ENCODE measurements at regions not wholly inside any gene's neighbourhood (a gene's known extent, or its start where the extent isn't known, plus 50 kb on each side); places are given as distances from the start of the nearest gene placed in this dataset.

DNA sequence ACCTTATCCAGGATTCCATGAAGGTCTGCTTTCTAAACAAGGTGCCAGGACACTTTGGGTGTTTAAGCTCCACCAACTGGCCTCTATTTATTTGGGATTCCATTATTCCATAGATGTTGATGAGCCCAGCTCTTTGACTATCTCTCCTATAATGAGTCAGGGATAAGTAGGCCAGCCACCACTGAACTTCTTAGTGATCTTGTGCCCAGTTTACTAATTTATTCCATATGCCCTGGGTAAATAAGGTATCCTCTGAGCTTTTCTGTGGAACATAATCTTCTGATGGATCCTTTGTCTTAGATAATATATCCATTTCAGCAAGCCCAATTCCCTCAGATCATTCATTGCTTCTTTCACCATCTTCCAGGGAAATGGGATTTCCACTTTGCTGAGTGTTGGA lies 535.0 kb downstream of the FOXG1 start:
- no peak for DNase-seq

DNA sequence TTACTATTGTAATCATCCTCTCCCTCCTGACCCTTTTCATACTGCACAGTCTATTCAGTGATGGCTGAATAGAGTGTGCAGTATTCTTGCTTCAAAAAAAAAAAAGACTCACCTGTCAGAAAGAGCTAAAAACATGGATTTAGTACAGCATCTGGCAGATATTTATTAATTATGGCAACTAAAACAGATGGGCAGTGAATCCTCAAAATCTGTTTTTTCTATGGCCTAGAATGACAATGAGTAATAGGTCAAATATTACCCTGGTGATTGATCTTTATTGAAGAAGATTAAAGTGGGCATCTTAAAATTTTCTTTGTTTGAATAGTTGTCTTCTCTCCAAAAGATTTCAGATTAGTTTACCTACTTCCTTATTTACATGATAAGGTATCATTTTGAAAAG lies 543.6 kb downstream of the FOXG1 start:
- no peak for DNase-seq

DNA sequence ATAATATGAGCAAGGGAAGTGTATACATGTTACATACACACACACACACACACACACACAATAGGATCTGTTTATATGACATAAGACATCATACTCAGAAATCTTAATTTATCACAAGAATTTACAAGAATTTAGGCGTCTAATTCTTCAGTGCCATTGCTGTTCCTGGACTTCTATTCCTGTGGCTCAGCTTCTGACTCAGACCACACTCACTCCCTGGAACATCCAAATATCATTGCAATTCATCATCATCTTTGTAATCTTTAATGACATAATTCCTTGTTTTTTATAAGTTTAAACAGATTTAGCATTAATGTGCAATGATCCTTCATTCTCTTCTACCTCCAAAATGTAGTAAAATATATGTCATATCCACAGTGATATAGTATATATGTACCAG lies 544.2 kb downstream of the FOXG1 start:
- DNase-seq, result no peak

- DNase-seq, result no peak
These were observed 545.4 kb downstream of the FOXG1 start for GRCh38 chr14:29311983-29312382.

DNA sequence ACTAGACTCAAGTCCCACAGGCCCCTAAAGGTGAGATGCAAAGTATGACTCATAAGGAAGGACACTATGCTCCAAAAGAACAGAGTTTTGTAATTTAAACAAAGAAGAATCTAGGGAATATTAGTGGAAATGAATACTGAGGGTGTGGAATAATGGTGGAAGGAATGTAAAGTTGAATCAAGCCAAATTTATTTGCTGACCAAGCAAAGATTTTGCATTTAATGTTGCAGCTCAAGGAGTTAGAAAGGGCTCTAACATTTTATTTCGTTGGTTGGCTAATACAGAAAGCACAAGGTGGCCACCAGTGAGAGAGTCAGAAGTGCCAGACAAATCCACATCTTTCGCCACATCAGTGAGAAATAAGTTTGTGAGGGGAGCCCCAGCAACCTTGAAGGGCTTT lies 550.3 kb downstream of the FOXG1 start:
- DNase-seq, result no peak

DNA sequence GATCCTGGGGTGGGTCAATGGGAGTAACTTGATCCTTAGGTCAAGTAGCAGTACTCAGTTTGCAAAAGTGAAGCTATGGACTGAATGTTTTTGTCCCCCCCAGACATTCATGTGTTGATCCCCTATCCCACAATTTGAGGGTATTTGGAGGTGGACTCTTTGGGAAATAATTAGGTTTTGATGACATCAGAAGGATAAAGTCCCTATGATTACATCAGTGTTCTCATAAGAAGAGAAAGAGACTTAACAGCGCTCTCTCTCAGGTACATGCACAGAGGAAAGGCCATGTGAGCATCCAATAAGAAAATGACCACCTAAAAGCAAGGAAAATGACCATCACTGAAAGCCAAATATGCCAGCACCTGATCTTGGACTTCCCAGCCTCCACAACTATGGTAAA lies 550.8 kb downstream of the FOXG1 start:
- no peak for DNase-seq

DNA sequence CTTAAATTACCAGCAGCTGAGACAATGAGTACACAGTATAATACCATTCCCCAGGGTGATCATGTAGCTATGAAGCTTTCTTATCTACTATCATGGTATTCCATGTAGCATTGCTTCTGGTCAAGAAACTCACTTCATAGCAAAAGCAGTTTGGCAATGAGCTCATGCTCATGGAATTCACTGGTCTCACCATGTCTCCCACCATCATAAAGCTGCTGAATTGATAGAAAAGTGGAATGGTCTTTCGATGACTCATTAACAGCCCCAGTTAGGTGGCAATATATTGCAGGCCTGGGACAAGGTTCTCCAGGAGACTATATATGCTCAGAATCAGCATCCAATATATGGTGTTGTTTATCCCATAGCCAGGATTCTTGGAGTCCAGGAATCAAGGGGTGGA lies 553.7 kb downstream of the FOXG1 start:
- no peak for DNase-seq

- DNase-seq, result no peak
These were observed 555.1 kb downstream of the FOXG1 start for GRCh38 chr14:29321646-29322045.

GRCh38 chr14:29339494-29340172 lies 573.0 kb downstream of the FOXG1 start:
- DNase-seq, result no peak

GRCh38 chr14:29348504-29348903 lies 579.1 kb downstream of the PRKD1 start:
- DNase-seq, result no peak

GRCh38 chr14:29350496-29350895 lies 577.2 kb downstream of the PRKD1 start:
- no peak for DNase-seq

DNA sequence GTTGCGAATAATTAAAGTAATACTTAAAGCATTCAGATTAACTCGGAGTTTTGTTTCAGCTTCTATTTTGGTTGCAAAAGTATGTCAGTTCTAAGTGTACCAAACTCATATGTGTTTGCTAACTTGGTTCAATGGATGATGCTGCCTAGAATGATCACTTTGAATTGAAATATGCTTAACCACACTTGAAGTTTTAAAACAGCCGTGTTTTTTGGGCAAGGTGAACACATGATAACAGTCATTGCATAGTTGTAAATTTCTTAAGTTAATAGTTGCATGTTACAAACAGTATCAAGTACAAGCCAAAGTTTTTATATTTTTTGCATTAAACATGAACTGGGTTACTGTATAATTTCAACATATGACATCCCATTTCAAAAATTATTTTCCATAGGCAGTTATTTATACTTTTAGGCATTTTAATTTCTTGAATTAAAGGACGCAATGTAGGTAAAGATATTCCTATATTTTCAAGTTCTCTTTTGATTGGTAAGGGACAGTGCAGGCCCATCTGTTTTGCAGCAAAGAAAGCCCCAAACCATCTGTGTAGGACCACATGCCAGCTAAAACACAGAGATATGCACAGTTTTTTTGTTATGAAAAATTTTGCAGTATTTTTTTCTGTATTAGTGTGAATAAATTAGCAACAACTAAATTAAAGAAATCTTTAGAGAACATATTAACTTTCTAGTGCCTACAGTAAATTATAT lies 575.5 kb downstream of the PRKD1 start:
- no peak for DNase-seq

GRCh38 chr14:29352706-29353080 lies 575.0 kb downstream of the PRKD1 start:
- no peak for DNase-seq

DNA sequence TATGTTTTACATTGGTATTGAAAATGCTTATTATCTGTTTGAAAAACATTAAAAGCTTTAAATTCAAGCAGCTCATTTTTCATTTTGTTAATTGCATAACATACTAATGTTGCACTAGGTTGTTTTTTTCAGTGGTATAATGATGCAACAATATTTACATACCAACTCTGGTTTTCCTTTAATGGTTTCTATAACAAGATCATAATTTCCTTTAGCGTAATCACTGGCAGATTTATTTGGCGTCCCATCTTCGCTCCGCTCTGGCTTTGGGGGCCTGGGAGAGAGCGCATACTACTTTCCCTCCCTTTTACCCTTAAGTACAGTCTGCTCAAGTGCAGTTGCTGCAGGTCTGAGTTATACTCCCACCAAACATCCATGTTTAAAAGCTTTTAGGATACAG lies 574.1 kb downstream of the PRKD1 start:
- no peak for DNase-seq

DNA sequence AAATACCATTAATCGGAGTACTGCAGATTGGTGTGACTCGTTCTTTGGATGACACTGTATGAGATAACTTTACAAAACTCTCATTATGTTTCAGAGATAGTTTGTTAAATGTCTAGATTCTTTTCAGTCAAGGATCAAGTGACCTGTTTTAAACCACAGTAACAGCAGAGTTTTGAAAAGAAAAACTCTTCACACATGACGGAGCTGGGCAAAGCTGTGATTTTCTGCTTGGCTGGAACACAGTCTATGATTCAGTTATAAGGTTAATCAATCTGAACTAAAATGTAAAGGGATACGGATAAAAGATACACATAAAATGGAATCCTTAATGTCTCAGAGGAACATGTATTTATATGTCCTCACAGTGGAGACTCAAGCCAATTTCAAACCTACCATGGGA lies 573.2 kb downstream of the PRKD1 start:
- DNase-seq, result peak; percentile 55

DNA sequence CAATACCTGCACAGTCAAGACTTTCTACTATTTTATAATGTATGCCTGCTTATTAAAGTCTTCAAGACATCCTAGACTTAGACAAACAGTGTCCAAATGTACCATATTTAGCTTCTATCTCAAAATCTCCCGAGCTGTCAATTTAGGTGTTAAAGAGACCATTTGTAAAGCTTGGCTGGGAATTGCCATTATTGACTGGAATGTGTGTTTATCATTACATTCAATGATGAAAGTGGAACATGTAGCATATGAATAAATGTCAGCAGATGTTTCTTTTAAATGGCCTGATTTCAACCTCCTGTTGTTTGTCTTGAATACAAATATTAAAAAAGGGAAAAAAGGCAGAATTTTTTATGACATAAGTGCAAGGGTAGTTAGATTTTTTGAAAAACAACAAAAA lies 572.3 kb downstream of the PRKD1 start:
- DNase-seq, result no peak

- no peak for DNase-seq
These were observed 571.8 kb downstream of the PRKD1 start for GRCh38 chr14:29355846-29356245.

GRCh38 chr14:29360656-29361055 lies 567.0 kb downstream of the PRKD1 start:
- no peak for DNase-seq

- no peak for DNase-seq
These were observed 557.6 kb downstream of the PRKD1 start for GRCh38 chr14:29370024-29370423.

GRCh38 chr14:29376237-29376636 lies 551.4 kb downstream of the PRKD1 start:
- no peak for DNase-seq

DNA sequence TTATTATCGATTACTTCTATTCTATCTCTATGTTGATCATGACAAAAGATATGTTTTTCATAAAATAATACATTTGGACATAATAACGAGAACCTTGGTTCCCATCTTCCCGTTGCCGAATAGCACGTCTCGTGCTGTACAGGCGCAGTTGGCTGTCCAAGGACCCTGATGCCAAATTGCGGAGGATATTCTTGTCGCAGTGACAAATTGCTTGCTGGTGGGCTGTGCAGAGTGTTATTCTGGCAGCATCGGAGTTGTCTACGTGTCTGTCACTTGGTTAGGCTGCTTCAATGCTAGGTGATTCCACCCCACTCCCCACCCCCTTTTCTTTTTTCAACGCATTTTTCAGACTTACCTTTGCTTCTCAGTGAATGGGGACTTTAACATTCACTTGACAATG lies 546.8 kb downstream of the PRKD1 start:
- DNase-seq, result no peak

DNA sequence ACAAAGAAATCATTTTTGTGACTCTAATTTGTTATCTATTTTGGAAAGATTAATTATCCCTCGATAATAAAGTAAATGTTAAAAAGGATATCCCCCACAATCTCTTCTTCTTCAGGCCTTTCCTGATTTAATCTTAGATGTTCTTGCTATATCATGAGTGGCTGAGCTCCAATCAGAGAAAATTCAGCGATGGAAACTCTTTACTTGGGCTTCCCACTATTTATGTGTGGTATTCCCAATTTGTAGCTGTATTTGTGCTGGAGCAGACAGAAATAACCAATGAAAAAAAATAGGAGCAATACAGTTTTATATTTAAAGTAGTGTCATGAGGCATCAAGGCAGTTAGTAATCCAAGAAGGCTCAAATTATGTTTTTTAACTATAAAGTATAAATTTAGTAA lies 539.1 kb downstream of the PRKD1 start:
- DNase-seq, result no peak

- peak; percentile 80 for DNase-seq
These were observed 537.4 kb downstream of the PRKD1 start for GRCh38 chr14:29390081-29390832.

- DNase-seq, result peak; percentile 17
These were observed 536.4 kb downstream of the PRKD1 start for GRCh38 chr14:29391231-29391630.

All from retina (tissue), 1 donor.